ENCODE measurements at regions not wholly inside any gene's neighbourhood (a gene's known extent, or its start where the extent isn't known, plus 50 kb on each side); places are given as distances from the start of the nearest gene placed in this dataset.

DNA sequence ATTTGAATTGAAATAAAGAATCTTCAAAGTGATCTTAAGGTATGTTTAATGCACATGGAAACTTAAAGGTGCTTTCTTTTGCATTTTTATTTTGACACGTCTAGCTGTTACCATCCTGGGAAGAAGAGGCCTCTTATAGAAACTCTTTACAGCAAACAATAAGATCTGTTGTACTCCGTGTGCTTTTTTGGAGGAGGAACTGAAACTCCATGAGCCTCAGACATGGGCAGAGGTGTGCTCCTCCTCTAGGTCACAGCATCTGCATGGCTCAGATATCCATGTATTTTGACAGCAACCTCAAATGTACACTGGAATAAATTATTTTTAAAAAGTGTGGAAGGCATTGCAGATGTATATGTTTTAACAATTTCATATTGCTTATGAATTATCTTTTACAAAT, 783.3 kb upstream of the SALL3 start:
- TF ChIP-seq, protein P1, sequence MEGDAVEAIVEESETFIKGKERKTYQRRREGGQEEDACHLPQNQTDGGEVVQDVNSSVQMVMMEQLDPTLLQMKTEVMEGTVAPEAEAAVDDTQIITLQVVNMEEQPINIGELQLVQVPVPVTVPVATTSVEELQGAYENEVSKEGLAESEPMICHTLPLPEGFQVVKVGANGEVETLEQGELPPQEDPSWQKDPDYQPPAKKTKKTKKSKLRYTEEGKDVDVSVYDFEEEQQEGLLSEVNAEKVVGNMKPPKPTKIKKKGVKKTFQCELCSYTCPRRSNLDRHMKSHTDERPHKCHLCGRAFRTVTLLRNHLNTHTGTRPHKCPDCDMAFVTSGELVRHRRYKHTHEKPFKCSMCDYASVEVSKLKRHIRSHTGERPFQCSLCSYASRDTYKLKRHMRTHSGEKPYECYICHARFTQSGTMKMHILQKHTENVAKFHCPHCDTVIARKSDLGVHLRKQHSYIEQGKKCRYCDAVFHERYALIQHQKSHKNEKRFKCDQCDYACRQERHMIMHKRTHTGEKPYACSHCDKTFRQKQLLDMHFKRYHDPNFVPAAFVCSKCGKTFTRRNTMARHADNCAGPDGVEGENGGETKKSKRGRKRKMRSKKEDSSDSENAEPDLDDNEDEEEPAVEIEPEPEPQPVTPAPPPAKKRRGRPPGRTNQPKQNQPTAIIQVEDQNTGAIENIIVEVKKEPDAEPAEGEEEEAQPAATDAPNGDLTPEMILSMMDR (conservative IDR thresholded peaks at IDR 0.05; ENCODE audit: low read depth, low read length): no peak
- no peak overlapping the region for H3K4me3 ChIP-seq (ENCODE audit: low read depth, low read length)
- no peak for DNase-seq (ENCODE audit: low read depth)

DNA sequence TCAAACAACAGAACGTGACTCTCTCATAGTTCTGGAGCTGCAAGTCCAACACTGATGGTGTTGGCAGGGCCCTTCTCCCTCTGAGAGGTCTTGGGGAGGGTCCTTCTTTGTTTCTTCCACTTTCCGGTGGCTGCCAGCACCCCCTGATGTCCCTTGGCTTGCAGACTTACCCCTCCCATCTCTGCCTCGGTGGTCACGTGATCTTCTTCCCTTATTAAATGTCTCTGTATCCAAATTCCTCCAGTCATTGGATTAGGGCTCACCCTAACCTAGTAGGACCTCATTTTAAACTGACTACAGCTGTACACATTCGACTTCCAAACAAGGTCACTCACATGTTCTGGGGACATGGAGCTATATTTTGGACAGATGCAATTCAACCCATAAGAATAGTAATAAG, 780.6 kb upstream of the SALL3 start:
- no peak overlapping the region for H3K4me3 ChIP-seq (ENCODE audit: low read depth, low read length)

DNA sequence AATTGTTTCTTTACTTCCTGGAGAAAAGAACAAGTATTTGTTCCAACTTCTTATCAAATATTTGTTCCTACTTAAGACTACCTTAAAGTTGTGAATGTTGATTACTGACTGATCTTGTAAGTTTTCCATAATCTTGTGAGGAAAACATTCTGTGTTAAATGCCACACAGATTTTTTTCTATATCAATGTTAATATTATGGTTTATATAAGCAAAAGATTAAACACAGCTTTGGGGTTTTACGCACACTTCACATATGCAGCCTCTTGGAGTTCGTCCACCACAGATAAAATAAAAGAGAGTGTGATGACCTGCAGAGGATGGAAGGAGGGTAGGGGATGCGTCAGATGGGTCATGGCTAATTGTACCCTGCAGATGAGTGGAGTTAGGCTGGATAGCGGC, 780.0 kb upstream of the SALL3 start:
- TF ChIP-seq, protein P1 (conservative IDR thresholded peaks at IDR 0.05; ENCODE audit: low read depth, low read length): no peak
- H3K4me3 ChIP-seq (ENCODE audit: low read depth, low read length): no peak overlapping the region
- DNase-seq (ENCODE audit: low read depth): no peak

More for the DNA sequence above, 780.6 kb upstream of the SALL3 start:
- no peak for DNase-seq (ENCODE audit: low read depth)
- TF ChIP-seq, protein P1 (conservative IDR thresholded peaks at IDR 0.05; ENCODE audit: low read depth, low read length): no peak

DNA sequence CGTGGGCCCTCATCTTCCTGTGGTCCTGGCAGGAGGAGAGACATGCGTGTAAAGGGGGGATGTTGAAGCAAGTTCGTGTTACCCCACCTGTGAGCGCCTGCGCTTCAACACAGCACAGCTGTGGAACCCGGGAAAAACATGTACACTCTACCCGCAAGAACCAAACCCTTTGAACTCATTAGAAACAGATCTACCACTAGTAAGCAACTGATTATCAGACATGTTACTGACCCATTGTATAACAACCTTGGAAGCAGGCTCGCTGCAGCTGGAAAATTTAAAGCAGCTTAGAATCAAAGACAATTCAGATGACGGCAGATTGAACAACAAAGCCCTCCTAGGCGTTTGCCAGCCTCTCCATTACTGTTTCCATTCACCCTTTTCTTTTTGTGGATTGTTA, 771.7 kb upstream of the SALL3 start:
- TF ChIP-seq, protein P1 (conservative IDR thresholded peaks at IDR 0.05; ENCODE audit: low read depth, low read length): no peak
- no peak overlapping the region for H3K4me3 ChIP-seq (ENCODE audit: low read depth, low read length)
- no peak for DNase-seq (ENCODE audit: low read depth)

DNA sequence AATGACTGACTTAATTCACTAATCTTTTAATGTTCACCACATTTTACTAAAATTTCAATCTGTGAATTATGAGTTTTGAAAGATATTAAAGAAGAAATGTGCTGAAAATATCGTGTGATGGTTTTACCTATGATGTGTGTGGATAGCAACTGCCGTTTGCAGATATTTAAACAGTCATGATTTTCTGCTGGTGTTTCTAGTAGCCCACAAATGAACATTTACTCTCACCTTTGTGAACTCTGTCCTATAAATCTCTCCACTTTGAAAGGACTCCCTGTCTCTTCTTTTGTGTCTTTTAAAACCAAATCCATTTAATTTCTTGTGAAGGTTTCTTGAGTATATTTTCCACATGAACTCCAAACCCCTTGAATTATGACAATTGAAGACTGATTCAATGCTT, 771.2 kb upstream of the SALL3 start:
- H3K4me3 ChIP-seq (ENCODE audit: low read depth, low read length): no peak overlapping the region
- TF ChIP-seq, protein P1 (conservative IDR thresholded peaks at IDR 0.05; ENCODE audit: low read depth, low read length): no peak
- no peak for DNase-seq (ENCODE audit: low read depth)

DNA sequence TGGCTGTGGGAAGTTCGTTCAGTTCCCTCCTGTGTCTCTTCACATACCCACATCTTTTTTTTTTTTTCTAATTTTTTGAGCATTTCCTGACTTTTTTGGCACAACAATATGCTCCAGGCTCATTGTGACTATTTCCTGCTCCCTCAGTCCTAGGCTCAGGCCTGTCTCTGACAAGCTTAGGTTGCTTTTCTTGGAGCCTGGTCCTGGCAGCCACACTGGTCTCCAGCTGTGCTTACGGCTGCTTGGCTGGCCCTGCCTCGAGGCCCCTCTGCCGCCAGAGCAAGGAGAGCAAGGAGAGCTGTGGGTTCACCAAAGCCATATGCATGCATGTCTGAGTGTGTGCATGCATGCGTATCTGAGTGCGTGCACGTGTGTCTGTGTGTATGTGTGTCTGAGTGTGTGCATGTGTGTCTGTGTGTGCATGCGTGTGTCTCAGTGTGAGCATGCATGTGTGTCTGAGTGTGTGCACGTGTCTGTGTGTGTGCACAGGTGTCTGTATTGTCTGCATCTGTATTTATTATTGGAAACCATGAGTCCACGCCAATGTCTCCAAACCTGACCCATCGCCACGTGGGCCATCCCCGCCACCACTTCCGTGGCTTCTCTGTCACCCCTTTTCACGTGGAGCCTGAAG, 766.1 kb upstream of the SALL3 start:
- DNase-seq (ENCODE audit: low read depth): no peak
- TF ChIP-seq, protein P1 (conservative IDR thresholded peaks at IDR 0.05; ENCODE audit: low read depth, low read length): no peak
- H3K4me3 ChIP-seq (ENCODE audit: low read depth, low read length): no peak overlapping the region

DNA sequence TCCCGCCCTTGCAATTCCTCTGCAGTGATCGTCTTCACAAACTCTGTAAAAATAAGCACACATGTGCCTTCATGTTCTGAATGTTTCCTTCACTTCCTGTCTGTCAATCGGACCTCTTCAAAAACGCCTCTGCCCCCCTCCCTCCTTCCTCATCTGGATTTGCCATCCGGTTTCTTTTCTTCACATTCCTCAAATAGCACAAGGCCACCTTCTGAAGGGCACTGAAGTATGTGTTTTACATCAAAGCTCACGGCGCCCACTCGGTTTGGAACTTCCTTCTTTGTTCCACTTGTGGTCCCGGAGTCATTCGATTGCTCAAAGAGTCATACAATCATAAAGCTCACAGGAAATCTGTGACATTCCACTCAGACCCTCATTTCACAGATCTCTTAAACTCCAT, 758.1 kb upstream of the SALL3 start:
- TF ChIP-seq, protein P1 (conservative IDR thresholded peaks at IDR 0.05; ENCODE audit: low read depth, low read length): no peak
- no peak overlapping the region for H3K4me3 ChIP-seq (ENCODE audit: low read depth, low read length)
- no peak for DNase-seq (ENCODE audit: low read depth)
